NCI-H2227 (cell line): ENCODE measurements at regions not wholly inside any gene's neighbourhood (a gene's known extent, or its start where the extent isn't known, plus 50 kb on each side); places are given as distances from the start of the nearest gene placed in this dataset.

Experiments used
- DNase-seq: peaks from one replicate; lab custom pipeline; 2025; ENCODE audit not compliant: unreplicated experiment; lab: John Stamatoyannopoulos, UW

- no peak for DNase-seq
Observed at GRCh38 chr2:18154259-18154658, 275.8 kb downstream of the KCNS3 start.

- no peak for DNase-seq
Observed at GRCh38 chr2:18153741-18154140, 275.3 kb downstream of the KCNS3 start.

- DNase-seq: no peak
Observed at GRCh38 chr2:18151237-18151636, 272.8 kb downstream of the KCNS3 start.

DNA sequence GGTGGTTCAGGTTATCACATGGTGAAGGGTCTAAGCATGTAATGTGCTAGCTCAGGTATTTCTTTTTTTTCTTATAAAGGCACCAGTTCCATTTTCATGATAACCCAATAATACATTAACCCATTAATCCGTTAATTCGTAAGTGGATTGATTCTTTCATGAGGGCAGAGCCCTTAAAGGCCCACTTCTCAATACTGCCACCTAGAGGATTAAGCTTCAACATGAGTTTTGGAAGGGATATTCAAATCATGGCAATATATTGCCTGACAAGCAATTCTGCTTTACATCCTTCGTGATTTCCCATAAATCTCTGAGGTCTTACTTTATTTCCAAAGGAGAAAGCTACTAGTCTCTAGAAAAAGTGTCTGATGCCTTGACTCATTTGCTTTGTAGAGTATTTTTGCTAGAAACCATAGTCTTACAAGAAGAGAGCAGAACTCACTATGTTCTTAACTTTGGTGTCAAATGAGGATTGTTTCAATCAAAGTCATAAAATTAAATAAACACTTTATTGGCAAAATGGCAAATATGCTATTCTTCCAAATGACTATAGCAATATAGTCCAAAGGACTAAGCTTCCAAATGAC, 271.3 kb downstream of the KCNS3 start:
- peak; percentile 56 for DNase-seq

DNA sequence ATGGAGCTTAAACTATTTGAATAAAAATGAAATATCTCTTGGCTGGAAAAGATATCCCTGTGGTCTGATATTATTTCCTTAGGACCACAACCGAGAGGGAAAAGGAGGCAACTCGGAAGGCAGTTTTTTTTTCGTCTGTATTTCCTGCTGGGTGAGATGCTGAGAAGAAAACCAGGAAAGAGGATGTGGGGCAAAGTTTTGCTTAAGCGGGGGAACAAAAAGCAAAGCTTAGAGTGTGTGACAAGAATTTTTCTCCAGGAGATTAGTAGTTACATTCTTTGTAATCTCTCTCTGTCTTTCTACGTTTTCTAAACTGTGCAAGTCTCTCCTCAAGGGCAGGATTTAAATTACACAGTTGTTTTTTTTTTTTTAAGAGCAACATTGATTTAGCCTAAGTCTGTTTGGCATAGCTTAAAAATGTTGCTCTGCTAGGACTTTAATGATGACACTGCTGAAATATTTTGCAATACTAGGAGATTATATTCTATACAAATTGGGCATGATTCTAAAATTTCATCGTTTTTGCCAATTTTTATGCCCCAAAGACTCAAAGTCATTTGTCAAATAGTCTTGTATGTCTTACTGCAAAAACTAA, 258.5 kb downstream of the KCNS3 start:
- DNase-seq: no peak

DNA sequence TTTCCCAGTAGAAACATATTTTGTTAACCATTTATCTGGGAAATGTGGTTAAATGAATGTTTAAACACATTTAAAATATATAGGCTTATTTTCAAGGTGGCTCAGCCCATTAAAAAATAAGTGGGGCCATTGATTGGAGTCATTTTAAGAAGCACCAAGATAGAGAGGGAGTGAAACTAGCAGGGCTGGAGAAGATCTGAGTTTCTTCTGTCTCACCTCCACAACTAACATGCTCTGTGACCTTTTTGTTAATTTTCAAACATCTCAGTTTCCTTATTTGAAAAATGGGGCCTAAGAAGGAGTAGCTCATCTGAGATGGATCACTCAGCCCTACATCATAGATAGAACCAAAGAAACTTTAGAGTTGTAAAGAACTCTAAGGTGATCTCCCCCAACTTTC, 254.8 kb downstream of the KCNS3 start:
- no peak for DNase-seq

- DNase-seq: no peak
Observed at GRCh38 chr2:18132697-18133096, 254.2 kb downstream of the KCNS3 start.

- DNase-seq: no peak
Observed at GRCh38 chr2:18131761-18132160, 253.3 kb downstream of the KCNS3 start.

- DNase-seq: no peak
Observed at GRCh38 chr2:18129348-18129747, 250.9 kb downstream of the KCNS3 start.

GRCh38 chr2:18125303-18125702, 246.8 kb downstream of the KCNS3 start:
- DNase-seq: no peak

DNA sequence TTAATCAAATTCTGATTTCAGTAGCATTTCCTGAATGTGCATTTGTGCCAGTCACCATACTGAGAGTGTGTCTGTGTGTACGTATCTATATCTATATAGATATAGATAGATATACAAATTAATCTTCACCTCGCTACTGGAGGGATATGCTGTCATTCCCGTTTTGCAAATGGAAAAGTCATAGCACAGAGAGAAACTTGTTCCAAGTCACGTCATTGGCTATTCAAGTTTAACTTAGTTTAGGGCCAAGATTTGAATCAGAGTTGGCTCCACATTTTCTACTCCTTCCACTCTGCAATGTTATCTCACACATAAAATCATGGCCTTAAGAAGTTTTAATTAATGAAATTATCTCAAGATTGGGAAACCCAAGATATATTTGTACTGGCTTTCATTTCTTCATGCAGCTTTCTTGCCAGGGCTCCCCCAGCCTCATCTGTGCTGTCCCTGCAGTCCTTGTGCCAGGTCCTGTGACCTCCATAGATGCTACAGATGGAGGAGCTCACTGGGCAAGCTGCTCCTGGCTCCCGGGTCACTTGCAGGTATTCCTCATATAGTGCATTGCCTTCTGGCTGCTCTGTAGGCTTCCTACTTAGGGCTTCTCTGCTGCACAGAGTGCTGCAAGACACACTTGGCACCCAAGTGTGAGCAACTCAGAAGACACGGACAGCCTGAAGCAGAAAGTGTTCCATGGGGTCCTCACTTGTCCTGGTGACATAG, 245.8 kb downstream of the KCNS3 start:
- no peak for DNase-seq

- no peak for DNase-seq
Observed at GRCh38 chr2:18123577-18123976, 245.1 kb downstream of the KCNS3 start.

- DNase-seq: no peak
Observed at GRCh38 chr2:18123211-18123570, 244.7 kb downstream of the KCNS3 start.

DNA sequence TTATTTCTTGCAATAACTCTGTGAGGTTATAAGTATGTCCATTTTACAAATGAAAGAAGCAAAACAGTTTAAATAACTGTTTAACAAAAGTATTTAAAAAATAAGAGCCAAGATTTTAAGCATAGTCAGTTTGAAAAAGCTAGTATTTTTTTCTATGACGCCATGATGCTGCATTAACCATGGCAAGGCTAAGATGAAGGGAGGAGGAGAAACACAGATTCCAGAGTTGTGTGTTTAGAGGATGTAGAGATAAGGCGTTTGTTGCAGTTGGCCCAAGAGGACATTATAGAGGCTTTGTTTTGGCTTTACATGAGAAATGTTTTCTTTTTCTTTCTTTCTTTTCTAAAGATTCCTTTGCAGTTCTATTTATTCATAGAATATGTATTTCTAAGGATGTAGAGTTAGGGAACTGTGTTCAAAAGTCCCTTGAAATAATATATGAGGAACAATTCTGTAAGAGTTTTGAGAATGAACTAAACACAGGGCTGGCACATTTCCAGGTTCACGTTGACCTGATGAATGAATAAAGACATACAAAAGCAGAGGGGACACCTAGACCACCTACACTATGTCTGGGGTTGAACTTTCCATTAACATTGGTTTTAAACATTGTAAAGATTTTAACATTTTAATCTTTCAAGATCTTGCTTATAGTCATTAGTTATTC, 244.2 kb downstream of the KCNS3 start:
- no peak for DNase-seq

DNA sequence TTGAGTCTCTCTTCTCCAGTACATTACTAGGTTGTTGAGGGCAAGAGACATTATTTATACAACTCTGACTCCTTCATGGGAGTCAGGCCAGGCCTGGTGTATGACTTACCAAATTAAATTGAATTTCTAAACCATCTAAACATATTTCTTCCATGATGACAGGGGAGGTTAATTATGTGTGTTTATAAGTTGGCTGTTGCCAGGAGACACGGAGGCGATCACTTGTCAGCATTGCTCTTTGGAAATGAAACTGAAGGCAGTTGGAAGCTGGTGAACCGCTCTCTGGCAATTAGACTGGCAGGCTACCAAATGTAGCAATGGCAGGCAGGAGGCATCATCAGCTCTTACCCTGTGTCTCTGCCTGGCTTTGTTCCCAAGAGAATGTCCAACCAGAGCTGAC, 241.4 kb downstream of the KCNS3 start:
- peak; percentile 40 for DNase-seq

DNA sequence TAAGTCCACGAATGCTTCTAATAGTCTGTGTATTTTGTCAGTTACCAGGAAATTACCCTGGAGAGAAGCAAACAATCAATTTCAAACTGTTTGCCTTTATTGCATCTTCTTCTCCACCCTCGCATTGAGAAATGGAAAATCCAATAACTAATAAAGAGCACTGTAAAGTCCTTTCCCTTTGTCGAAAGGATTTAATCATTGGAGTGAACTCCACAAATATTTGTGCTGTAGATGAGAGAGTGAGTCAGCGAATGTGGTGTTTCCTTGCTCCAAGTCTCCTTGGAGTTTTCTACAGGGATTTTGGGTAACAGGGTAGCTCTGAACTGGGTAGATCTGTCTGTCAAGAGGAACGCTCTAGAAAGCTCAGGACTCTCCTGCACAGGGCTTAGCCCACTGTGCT, 240.2 kb downstream of the KCNS3 start:
- no peak for DNase-seq

- no peak for DNase-seq
Observed at GRCh38 chr2:18117592-18117991, 239.1 kb downstream of the KCNS3 start.

DNA sequence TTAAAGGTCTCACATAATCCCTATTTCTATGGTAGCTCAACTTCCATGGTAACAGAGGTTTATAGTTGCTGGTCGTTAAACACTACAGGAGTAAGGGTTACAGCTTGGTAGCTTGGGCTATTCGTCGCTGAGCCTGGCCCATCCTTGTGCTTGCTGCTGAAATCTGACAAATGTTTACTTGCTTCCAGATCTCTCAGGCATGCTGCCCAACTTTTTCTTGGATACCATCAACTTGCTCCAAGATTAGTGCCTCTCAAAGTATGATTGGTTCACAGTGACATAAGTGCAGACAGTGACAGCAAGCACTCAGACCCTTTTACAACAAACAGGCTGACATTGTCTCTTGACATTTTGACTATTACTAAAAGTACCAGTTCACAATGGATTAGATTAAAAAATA, 231.8 kb downstream of the KCNS3 start:
- DNase-seq: no peak

DNA sequence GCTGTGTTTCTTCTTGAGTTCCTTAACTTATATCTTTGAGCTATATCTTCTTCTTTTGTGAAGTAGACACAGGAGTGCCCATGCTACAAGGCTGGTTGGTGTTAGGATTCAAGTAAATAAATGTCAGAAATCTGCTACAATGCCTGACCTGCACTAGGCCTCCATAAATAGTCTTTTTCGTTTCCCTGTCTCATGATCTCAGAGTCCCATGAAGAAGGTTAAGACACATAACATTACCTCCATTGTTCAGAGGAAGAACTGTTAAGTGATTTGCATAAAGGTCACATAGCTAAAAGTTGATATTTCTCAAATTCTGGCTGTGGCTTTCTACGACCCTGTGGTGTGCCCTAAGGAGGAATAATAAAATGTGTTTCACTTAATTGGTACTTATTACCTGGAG, 228.4 kb downstream of the KCNS3 start:
- no peak for DNase-seq

DNA sequence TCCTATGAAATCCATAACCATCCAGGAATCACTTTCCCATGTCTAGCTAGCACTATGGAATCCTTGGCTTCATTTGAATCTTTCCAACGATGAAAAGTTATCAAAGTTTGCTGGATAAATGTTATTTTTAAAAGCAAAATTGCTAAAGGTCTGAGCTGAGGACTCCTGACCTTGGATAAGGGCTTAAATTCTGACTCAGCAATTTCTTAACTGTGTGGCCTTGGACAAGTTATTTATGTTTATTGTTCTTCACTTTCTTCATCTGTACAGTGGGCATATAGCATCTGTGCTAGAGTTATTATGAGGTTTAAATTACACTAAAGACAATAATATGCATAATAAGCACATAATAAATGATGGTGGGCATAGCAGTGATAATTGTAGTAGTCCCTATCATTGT, 227.5 kb downstream of the KCNS3 start:
- DNase-seq: no peak

GRCh38 chr2:18104595-18105224, 226.2 kb downstream of the KCNS3 start:
- no peak for DNase-seq
